Stimulated activated CD8-positive, alpha-beta memory T cell treated with anti-CD3 and anti-CD28 coated beads, Interleukin-4, amount 100 ng/mL, for 48 hours (primary cell): ENCODE measurements at regions not wholly inside any gene's neighbourhood (a gene's known extent, or its start where the extent isn't known, plus 50 kb on each side); places are given as distances from the start of the nearest gene placed in this dataset.
"Not testable (repeated sequence)": the region's sequence is repeated elsewhere in the genome, so short reads cannot be mapped to it uniquely, and the experiment has no call there.

Experiments used
- DNase-seq: peaks from one replicate; pipeline ENCODE4 v3.0.0-alpha.2; 2020

DNA sequence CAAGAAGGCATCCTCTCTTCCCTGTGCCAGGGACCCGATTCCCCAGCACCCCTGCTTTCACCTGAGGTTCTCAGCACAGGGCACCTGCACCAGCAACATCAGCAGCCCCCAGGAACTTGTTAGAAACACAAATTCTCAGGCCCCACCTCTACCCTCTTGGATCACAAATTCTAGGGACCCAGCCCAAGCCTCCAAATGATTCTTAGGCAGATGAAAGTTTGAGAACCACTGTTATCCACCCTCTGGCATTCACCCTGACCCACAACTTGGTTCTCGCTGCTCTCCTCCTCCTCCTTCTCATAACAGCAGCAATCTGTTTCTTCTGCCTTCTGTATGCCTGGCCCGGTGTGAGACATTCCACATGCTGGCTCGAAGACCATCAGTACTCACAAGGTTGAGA is 60.3 kb upstream of the HIVEP3 start:
- no peak for DNase-seq

DNA sequence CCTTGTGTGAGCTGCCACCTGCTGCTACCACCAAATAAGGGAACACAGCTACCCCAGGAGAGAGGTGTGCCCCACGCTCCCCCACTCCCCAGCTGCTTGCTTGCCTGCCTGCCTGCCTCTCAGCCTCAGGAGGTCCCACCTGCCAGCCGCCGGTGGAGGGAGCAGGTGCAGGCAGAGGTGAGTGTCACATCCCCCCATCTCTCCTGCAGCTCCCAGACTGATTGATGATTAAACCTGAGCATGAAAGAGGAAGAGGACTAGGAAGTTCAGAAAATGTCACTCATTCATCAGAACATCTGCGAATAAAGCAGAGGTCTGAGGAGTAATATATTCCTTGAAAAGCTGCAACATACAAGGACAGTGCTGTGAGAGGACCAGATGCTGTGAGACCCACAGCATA is 58.6 kb upstream of the HIVEP3 start:
- no peak for DNase-seq

DNA sequence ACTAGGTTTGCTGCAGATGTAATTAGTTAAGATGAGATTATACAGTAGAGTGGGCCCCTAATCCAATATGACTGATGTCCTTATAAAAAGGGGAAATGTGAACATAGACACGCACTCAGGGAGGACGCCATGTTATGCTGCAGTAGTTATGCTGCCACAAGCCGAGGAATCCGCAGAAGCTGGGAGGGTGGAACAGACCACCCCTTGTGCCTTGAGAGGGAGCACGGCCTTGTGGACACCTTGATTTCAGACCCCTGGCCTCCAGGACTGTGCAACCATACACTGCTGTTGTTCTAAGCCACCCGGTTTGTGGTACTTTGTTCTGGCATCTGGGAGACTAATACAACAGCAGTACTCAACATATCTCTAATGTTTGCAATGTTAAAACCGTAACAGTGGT is 57.9 kb upstream of the HIVEP3 start:
- DNase-seq, result no peak

DNA sequence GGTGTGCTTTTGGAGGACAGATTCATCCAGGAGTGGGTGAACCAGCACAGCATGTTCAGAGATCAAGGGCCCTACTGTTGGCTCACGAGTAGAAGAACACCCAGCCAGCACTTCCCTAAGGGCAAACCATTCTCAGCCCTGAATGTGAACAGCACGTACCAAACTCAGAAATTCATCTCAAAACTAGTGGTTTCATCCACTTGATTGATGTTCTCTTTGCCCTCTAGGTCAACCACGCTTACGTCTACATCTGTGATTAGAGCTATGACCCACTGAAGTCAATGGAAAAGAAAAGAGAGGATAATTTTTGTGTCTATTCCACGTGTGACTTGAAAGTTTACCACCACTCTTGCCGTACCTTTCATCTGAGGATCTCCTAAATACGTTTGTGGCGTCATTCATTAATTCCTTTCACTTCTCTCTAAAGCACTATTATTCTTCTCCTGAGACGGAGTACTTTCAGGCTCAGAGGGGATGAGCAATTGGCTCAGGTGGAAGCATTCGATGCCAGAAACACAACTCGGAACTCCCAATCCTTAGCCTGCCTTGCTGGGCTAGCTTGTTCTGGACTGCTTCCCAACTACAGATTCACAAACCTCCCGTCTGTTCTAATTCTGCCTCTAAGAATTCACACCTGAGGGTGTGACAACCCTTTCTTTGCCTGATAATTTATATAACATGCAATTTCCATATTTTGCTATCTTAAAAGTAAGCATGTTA is 57.3 kb upstream of the HIVEP3 start:
- no peak for DNase-seq

DNA sequence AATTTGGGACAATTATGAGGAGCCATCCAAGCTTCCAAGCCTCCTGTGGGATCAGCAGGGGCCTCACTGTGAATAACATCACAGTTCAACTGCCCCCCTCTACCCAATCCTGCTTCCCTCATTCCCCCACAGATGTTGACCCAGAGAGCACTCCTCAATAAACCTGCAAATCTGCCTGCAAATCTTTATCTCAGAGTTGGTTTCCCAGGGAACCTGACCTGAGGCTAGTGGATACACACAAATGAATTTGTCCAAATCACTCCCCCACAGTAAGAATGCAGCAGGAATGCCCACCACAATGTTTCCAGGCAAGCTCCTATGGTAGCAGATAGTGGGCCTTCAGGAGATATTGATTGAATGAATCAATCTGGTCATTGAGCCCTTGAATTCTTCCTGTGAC is 56.4 kb upstream of the HIVEP3 start:
- DNase-seq, result no peak

DNA sequence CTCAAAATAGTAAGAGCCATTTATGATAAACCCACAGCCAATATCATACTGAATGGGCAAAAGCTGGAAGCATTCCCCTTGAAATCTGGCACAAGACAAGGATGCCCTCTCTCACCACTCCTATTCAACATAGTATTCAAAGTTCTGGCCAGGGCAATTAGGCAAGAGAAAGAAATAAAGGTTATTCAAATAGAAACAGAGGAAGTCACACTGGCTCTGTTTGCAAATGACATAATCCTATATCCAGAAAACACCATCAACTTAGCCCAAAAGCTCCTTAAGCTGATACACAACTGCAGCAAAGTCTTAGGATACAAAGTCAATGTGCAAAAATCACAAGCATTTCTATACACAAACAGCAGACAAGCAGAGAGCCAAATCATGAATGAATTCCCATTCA is 49.8 kb upstream of the HIVEP3 start:
- not testable (repeated sequence) for DNase-seq
